CD4-positive, alpha-beta T cell treated with Interleukin-21 for 1 hour (primary cell): ENCODE measurements at regions not wholly inside any gene's neighbourhood (a gene's known extent, or its start where the extent isn't known, plus 50 kb on each side); places are given as distances from the start of the nearest gene placed in this dataset.
"Not testable (repeated sequence)": the region's sequence is repeated elsewhere in the genome, so short reads cannot be mapped to it uniquely, and the experiment has no call there.

Source experiments
- DNase-seq: peaks from one replicate; pipeline ENCODE4 v3.0.0-alpha.2; 2020

DNA sequence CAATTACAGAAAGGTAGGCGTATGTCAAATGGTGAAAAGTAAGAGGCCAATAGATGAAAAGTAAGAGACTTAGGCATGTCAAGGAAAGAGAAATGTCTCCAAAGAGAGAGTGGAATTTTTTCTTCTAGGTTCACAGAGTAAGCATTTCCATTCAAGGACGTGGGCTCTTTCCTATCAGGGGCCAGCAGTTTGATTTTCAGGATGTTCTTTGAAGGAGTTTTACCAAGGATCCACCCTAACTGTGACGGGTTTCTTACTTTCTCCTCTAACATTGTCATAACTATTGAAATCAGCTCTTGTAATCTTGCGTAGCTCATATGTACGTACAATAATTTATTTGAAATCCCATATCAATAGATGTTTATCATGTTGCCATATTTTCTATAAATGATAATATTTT, 2112.2 kb upstream of the RAG2 start:
- DNase-seq: no peak

- no peak for DNase-seq
Measured at GRCh38 chr11:38700111-38700510, 2102.1 kb upstream of the RAG2 start.

GRCh38 chr11:38693306-38693705, 2095.3 kb upstream of the RAG2 start:
- no peak for DNase-seq

- DNase-seq: not testable (repeated sequence)
Measured at GRCh38 chr11:38690211-38690610, 2092.2 kb upstream of the RAG2 start.

DNA sequence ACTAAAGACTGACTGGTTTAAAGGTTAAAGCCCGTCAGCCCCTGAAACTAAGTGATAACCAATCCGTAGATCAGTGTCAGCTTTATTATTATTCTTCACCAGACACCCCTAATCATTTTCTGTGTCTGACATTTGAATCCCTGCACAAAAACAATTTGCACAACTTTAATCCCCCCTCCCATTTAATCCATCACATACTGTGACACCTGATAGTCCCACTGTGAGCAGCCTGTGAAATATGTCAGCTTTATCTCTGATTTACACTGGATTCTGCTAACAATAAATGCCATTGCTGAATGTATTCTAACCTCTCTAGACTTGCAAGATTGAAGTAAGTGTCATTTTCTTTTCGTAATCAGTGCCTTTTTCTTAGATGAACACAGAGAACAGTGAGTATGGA, 2089.0 kb upstream of the RAG2 start:
- no peak for DNase-seq

DNA sequence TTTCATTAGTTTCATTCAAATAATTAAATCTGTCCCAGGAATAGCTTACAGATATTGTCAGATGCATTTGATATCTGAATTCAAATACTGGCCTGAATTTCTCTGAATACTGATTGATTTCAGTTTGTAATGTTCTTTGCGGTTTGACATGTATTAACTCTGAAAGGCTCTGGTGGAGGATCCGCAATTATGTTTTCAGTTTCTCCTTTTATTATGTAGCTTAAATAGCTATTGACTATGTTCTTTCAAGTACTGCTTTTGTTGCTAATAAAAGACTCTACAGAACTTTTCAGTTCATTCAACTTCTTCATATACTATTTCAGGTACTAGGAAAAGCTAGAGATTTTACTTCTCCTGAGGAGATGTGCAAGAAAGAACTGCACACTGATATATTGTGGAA, 2085.4 kb upstream of the RAG2 start:
- no peak for DNase-seq

GRCh38 chr11:38680746-38681145, 2082.7 kb upstream of the RAG2 start:
- DNase-seq: no peak

DNA sequence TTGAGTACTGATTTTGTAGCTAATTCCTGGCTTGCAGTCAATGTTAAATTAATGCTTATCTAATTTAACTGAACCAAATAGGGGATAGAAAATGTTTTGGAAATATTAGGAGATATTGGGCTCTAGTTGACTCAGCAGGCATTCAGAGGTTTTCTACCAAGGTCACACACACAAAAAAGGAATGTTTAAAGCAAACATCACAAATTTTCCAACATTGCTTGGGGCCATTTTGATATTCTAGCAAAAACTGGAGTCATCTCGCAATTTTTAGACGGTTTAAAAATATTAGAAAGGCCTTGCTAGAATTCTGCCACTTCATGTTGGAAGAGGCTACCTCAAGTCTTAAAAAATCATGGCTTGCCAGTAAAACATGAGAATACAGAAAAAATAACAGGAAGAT, 2082.1 kb upstream of the RAG2 start:
- no peak for DNase-seq

GRCh38 chr11:38672445-38672844, 2074.4 kb upstream of the RAG2 start:
- DNase-seq: no peak

- no peak for DNase-seq
Measured at GRCh38 chr11:38667359-38667758, 2069.3 kb upstream of the RAG2 start.

GRCh38 chr11:38648604-38649003, 2050.6 kb upstream of the RAG2 start:
- no peak for DNase-seq

DNA sequence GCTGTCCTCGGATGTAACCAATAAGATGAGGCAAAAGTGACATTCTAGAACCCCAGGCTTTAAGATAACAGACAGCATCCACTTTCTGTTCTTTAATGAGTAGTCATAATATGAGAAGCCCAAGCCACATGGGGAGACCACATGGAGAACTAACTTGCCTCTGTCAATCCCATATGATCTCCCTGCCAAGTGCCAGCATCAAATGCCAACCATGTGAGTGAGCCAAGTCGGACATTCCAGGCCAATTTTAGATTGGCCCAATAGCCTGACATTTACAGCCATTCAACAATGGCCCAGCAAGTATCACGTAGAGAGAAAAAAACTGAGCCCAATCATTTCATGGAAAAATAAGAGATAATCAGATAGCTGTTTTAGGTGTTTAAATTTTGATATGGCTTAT, 2048.3 kb upstream of the RAG2 start:
- DNase-seq: no peak

GRCh38 chr11:38640854-38641253, 2042.8 kb upstream of the RAG2 start:
- no peak for DNase-seq

GRCh38 chr11:38612701-38613100, 2014.7 kb upstream of the RAG2 start:
- DNase-seq: no peak

GRCh38 chr11:38601371-38601770, 2003.3 kb upstream of the RAG2 start:
- not testable (repeated sequence) for DNase-seq

DNA sequence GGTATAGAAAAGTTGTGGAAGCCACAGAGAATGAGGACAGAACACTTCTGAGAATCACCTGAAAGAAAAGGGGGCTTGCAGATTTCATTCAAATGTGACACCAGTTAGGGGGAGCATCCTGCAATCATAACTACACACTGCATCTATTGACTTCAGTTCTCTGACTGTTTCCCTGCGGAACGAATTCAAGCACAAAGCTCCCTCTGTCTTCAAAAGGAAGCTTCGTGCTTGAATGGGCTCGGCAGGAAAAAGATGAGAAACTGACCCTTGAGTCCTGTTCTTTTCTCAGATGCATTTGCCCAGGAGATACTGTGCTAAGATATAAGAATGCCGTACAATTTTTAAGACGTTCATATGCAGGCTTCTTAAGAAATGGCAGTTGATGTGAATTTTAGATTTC, 2000.4 kb upstream of the RAG2 start:
- DNase-seq: no peak

GRCh38 chr11:38595359-38596016, 1997.5 kb upstream of the RAG2 start:
- not testable (repeated sequence) for DNase-seq

GRCh38 chr11:38594895-38595294, 1996.9 kb upstream of the RAG2 start:
- DNase-seq: no peak

- DNase-seq: no peak
Measured at GRCh38 chr11:38593649-38594048, 1995.6 kb upstream of the RAG2 start.

DNA sequence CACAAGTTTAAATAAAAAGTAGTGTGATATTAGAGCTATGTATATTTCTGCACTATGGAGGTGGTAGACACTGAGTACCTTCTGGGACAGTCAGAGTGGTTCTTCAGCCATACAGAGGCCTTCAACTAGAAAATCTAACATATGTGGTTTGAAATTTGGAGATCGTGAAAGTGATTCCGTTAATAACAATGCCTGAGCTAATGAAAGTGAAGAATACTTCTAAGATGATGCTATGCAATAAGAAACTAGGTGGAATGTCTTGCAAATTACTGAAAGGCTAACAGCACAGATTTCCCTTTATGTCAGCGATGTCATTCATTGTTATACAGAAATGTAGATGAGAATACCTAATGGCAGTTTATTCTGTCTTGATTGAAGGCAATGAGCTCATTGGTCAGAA, 1984.7 kb upstream of the RAG2 start:
- no peak for DNase-seq

DNA sequence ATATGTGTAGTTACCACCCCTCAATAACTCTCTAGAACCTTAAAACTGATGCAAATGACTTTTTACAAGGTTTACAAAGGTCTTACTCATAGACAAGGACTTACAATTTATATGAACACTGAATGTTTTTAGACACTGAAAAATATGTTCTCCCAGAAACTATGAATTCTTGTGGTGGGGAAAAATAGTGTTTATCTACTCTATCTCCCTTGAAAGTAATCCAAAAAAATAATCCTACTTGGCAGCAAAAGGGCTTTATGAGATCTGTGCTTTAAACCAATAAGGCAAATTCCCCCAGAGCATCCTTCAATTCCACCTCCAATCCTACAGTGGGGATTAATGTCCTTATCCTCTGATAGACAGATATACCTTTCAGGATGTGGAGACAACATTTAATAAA, 1984.1 kb upstream of the RAG2 start:
- DNase-seq: no peak

GRCh38 chr11:38577769-38578168, 1979.7 kb upstream of the RAG2 start:
- no peak for DNase-seq

DNA sequence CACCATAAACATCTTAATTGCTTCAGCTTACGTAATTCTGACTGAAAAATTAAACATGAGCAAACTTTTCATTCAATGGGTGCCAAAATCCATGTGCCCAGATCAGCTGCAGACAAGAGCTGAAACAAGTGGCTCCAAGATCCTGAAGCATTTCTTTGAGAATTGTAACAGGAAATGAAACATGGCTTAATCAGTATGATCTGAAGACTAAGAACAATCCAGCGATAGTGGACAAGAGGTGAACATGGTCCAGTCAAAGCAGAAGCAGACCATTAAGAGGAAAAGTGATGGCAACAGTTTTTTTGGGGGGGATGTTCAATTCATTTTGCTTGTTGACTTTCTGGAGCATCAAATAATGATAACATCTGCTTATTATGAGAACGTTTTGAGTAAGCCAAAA, 1964.5 kb upstream of the RAG2 start:
- no peak for DNase-seq

- no peak for DNase-seq
Measured at GRCh38 chr11:38553148-38553547, 1955.1 kb upstream of the RAG2 start.

DNA sequence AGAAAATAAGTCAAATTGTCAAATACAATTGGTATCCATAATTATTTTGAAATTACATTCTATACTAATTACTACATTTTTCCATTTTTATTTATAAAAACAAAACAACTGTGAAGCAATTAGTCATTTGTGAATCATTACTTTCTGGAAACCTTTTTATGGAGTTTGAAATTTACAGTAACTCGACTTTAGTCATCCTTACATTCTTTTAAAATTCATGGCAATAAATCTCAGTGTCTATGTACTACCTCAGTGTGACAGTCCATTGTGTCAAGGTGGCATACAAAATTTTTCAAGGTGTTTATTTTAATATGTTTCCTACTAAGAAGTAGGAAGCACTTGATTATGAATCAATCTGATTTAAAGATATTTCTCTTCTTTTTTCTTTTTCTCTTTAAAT, 1949.4 kb upstream of the RAG2 start:
- no peak for DNase-seq

DNA sequence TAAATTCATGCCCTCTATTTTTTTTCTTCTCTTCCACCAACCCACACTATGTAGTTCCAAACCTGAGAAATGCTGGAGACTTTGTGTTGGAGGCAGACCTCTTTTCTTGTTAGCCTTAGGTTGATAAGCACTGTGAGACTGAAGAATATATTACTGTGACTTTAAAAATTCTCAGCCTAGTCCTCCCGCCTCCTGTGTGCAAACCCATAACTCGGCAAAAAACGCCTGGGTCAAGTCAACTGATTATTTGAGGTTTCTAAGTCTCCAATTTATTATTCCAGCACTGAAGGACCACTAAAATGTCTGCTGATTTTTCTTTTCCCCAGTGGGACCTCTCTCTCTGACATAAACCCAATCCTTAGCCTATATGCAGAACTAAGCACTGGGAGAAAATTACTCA, 1946.0 kb upstream of the RAG2 start:
- no peak for DNase-seq
